GM20000 (cell line): ENCODE measurements at regions not wholly inside any gene's neighbourhood (a gene's known extent, or its start where the extent isn't known, plus 50 kb on each side); places are given as distances from the start of the nearest gene placed in this dataset.

Experiments
- DNase-seq: peaks from one replicate; pipeline ENCODE4 v3.0.0; 2012; ENCODE audit warnings: low spot score
- TF ChIP-seq, protein P1 (sequence below): IDR thresholded peaks from 2 replicates; pipeline ENCODE4 v1.5.1; 2012; ENCODE audit warnings: mild to moderate bottlenecking, control low read depth; ENCODE audit errors: extremely low read depth, missing control alignments

DNA sequence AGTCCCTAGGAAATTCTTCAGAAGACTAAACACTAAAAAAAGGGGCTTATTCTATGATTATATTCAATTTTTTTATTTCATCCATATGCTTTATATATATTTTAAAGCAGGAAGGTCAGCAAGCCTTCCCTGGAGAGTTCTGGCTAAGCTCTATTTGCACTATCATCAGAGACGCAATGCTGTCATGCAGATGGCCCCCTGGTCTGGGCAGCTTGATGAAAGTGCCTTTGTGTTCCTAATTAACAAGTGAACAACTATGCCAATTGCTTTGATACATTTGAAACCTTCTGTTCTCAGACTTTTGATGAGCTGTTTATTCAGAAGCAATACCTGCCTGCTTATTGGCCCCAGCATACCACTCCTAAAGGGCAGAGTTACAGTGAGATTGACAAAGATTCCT is 1344.6 kb downstream of the OLFM4 start:
- TF ChIP-seq, protein P1, sequence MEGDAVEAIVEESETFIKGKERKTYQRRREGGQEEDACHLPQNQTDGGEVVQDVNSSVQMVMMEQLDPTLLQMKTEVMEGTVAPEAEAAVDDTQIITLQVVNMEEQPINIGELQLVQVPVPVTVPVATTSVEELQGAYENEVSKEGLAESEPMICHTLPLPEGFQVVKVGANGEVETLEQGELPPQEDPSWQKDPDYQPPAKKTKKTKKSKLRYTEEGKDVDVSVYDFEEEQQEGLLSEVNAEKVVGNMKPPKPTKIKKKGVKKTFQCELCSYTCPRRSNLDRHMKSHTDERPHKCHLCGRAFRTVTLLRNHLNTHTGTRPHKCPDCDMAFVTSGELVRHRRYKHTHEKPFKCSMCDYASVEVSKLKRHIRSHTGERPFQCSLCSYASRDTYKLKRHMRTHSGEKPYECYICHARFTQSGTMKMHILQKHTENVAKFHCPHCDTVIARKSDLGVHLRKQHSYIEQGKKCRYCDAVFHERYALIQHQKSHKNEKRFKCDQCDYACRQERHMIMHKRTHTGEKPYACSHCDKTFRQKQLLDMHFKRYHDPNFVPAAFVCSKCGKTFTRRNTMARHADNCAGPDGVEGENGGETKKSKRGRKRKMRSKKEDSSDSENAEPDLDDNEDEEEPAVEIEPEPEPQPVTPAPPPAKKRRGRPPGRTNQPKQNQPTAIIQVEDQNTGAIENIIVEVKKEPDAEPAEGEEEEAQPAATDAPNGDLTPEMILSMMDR = no peak
- DNase-seq = no peak

DNA sequence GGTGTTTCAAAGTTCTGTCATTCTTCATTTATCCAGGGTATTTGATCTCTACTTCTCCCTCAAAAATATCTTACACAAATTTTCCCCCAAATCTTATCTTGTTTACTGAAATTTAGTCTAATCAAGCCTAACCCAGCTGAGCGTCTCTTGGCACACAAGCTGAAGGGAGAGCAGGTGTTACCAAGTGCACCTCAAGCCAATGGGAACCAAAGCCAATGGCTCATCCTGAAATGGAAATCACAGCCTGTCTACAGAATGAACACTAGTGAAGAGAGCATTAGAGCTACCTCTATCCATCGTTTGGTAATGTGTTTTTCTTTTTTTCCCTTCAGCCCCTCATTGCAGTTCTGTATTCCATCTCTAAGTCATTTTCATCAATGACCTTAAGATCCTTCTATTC is 1350.8 kb downstream of the OLFM4 start:
- no peak for DNase-seq
- TF ChIP-seq, protein P1 = no peak

DNA sequence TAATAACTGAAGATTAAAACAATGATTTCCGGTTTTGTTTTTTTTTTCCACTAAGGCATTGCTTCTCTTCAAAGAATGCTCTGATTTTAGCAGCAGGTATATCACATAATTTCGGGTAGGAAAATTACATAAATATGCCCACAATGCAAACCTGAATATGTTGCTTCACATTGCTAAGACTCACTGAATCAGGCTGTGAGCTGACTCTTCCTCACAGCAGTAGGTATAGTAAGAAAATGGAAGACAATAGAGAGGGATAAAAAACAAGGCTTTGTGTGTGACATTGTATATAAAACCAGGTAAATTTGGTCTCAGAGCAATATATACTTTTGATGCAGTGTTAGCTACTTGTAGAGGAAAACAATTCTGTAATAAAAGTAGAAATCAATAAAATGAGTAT is 1355.0 kb downstream of the OLFM4 start:
- DNase-seq = no peak
- TF ChIP-seq, protein P1 = no peak

DNA sequence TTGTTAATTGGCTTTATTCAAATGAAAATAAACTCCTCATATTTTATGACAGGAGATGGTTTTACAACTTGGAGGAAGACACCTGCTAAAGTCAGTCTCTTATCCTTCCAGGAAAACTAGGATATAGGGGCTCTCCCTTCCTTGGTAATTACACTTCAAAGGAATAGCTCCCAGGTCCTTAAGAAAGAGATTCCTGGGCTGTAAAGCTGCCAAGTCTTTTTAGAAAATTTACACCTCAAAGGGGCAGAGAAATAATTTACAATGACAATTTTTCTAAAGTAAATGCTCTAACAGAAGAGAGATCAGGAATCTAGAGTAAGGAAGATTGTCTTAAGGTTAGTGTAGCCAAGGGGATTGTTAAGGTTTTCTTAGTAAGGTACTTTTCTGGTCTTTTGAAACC is 1359.0 kb downstream of the OLFM4 start:
- no peak for DNase-seq
- TF ChIP-seq, protein P1 = no peak

DNA sequence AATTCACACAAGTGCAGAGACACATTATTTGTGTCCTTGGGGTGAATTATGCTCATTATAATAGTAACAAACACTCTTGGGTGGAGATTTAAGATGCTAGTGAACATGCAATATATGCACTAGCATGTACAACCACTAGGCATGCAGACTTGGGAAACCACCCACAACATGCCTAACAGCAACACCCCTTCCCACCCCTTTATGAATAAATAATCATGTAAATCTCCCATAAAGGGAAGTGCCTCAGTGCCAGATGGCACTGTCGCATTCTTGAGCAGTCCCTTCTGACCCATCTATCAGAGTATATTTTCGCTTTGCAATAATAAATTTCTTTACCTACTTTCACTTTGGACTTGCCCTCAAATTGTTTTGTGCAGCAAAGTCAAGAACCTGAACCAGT is 1362.2 kb downstream of the OLFM4 start:
- no peak for DNase-seq
- TF ChIP-seq, protein P1 = no peak

DNA sequence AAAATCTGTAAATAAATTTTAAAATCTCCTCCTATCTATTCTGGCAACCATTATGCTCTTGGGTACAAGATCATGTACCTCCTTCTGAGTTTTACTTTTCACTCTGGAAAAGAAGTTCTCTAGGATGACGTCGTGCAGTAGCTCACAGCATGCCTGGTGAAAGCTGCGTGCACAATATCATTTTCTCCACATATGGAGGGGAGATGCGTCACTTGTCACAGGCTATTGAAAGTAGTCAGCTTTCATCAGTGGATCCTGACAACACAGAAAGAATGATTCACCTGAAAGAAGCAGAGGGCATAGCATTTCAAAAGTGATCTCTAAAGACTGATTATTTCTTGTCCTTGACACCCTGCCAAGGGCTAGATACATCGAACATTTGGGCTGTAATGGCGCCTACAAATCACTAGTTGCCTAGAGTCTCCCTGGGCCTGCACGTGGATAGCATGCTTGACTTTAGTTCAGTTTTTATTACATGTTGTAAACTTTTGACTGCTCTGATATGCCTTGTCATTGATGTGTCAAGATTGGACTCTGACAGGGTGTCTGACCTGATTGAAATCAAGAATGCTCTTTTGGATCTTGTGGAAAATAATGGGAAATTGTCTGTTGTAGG is 1365.6 kb downstream of the OLFM4 start:
- TF ChIP-seq, protein P1 = no peak

DNA sequence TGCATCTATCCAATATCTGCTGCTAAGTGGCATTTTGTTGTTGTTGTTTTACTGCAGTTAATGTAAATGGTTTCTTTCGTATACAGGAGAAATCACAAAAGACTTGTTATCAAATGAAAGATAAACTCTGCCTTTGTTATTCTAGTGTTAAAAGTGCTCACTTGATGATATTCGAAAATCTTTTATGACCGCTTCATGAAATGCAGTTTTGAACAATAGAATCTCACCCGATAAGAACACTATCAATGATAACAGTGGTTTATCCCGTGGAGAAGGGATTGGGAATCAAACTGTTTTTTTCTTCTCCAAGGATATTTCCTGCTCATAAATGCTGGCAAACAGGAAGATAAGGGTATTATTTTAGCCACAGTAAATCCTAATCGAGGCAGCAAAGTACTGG is 1366.3 kb downstream of the OLFM4 start:
- TF ChIP-seq, protein P1 = no peak
- DNase-seq = no peak

More for the DNA sequence above, 1365.6 kb downstream of the OLFM4 start:
- DNase-seq = no peak
